Eye (tissue), 1 donor: ENCODE measurements at regions not wholly inside any gene's neighbourhood (a gene's known extent, or its start where the extent isn't known, plus 50 kb on each side); places are given as distances from the start of the nearest gene placed in this dataset.
A peak's percentile ranks its signal among the peaks of the same experiment; 100 is the strongest.

ENCODE experiments used
- DNase-seq: peaks from one replicate; pipeline ENCODE4 v3.0.0-alpha.2; 2015

DNA sequence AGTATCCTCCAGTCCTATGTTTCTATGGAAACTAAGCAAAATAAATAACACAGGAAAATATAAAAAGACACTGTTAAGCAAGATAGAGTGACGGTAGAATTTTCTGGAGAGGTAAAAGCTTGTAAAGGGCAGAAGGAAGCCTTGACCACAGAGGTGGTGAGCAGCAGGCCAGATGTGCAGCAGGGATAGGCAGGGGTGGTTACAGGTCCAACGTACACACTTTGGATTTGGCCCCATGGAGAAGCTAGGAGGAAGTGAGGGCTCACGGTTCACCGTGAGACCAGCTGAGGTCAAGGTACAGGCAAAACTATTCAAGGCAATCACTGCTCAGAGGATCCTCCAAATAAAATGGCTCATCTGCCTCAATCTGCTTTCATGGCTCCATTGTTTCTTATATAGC lies 242.8 kb downstream of the B3GLCT start:
- no peak for DNase-seq

DNA sequence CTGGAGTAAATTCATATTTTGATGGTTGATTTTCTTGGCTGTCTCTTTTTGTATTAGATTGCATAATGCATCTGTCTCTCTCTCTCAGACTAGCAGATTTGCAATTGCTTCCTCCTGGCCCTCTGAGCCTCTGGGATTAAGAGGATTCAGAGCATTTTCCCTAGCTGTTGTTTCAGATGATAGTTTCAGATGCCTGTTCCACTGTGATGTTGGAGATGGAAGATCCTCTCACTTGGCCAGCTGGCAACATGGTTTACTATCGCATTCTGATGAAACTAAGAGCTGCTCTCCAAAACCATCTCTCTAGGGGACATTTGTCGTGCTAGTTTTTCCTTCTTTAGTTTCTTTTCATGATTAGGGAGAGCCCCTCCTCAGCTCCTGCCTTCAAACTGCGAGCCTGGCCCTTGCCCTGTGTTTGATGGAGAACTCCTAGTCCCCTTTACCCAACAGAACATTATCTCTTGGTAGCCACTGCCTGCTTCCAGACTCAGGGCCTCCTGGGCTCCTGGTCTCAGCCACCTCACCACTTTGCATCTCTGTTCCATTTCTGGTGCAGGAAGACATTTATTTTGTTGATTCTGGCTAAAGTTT lies 244.6 kb downstream of the B3GLCT start:
- DNase-seq: peak; percentile 12

DNA sequence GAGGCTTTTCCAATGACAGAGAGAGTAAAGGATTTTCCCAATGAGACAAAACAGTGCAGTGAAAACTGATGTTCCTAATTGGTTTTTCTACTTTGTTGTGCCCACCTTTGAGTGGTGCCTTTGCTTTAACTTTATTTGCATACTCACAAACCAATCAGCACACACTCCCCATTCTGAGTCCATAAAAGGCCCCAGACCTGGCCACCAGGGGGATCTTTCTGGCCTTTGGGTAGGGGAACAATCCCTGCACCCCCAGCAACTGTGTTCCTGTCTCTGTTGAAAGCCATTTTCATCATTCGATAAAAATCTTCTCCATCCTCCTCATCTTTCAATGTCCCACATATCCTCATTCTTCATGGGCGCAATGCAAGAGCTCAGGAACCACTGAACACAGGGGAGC lies 252.8 kb downstream of the B3GLCT start:
- DNase-seq: no peak

DNA sequence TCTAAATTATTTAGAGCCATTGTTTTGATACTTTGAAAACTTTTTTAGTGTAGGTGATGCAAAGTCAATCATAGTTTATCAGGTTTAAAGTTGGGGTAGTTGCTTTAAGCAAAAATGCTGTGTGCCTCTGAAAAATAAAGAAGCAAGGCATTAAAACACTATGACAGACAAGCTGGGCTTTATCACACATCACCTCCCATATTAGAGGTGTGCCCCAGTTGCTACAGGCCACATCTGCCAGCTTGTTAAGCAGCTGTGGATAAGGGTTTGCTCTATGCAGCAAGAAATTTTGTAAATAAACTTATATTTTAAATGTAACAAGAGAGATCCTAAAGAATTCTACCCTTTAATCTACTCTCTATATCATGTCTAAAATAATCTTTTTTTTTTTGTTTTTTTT lies 255.8 kb downstream of the B3GLCT start:
- peak; percentile 23 for DNase-seq

DNA sequence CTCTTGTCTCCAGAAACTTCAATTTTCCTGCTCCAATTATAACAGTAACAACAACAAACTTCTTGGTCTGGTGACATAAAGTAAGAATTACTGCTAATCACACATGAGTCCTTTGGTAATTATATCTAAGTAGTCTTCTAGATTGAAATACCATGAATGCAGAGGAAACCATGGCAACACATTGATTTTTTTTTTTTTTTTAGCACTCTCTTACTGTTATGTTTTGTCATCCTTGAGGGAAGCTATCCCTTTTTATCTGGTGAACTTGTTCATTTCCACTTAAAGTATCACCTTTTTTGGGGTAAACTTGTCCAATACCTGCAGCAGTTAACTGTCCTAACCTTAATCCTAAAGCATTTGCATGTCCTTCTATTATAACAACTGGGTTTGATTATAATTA lies 256.3 kb downstream of the B3GLCT start:
- DNase-seq: peak; percentile 49

DNA sequence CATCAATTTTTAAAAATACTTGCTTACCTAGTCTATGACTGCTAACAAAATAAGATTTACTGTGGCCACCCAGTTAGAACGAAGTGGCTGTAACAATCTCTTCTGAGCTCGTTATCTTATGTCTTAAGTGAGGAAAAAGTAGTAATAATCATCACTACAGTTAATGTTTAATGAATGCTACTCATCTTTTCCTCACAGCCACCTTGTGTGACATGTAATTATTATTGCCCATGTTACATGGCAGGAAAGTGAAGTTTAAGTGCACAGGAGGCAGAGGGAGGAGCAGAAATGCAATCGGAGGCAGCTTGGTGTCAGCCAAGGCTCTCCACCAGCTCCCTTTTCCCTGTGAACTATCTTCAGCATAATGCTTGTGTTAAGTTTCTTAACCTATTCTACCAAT lies 260.3 kb downstream of the B3GLCT start:
- no peak for DNase-seq

DNA sequence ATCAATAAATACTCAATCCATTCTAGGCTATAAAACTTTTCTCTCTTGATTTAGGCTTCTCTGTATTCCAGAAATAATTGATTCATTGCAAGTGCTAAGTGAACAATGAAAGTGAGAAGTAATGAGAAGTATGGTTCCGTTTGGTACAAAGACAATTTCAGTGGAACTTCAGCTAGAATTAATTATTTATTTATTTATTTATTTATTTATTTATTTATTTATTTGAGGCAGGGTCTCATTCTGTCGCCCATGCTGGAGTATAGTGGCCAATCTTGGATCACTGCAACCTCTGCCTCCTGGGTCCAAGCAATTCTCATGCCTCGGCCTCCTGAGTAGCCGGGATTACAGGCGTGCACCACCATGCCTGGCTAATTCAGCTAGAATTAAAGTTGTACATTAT lies 262.1 kb downstream of the B3GLCT start:
- no peak for DNase-seq

DNA sequence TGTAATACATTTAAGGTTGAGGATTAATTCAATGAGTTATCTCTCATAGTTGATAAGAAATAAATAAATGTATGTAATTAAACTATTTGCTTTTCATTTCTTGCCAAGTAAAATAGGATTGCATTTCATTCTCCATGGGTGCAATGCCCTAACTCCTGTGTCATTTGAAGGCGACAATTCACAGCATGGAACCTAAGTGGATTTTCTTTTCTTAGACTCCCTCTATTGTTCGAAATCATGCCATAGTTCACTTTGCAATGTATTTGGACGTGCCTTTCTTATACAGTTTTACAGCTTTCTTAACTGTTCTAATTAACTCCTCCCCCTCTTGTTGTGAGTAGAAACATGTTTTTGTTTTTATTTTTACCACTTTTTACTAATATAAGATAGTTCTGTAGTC lies 263.0 kb downstream of the B3GLCT start:
- DNase-seq: no peak

DNA sequence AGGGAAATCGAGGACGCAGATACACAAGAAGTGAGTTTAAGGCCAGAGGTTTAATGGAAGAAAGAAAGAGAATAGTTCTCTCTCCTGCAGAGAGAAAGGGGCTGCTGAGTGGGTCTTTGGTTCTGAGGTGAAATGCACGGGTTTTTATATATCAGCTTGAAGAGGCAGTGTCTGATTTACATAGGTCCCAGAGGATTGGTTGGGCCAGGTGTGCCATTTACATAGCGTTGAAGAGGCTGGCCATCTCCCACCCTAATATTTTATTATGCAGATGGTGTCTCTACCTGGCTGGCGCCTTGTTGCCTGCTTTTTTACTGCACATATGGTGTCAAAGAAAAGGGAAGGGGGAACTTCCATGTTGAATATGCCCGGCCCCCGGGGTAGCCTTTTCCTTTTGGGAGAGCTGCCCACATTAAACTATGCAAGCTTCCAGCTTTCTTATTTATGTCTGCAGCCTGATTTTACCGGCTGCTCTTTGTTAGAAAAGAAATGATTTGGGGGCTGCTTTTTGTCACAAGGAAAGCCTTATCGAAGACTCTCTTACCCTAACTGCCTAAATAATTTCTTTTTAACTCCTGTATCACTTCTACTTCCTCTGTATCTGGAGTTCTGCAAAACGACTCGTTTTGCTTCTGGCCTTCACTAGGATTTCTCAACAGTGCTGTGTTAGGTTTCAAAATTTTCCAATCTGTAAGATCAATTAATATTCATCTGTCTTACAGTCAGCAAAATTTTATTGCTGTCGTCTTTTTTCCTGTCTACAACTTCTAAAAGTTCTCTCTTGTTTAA lies 268.5 kb downstream of the B3GLCT start:
- DNase-seq: no peak

DNA sequence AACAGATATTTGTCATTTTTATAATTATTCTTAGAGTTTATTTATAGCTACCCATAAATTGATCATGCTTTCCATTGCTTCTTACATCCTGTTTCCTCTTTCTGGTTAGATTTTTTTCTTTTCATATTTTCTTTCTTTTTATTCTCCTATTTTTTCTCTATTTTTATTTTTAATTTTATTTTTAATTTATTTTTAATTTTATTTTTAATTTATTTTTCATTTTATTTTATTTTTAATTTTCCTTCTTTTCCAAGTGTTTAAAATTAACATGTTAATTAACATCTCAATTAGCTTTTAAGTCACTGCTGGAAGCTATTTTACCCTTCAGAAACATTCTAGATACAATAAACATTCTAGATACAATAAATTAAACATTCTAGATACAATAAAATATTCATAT lies 269.6 kb downstream of the B3GLCT start:
- no peak for DNase-seq

DNA sequence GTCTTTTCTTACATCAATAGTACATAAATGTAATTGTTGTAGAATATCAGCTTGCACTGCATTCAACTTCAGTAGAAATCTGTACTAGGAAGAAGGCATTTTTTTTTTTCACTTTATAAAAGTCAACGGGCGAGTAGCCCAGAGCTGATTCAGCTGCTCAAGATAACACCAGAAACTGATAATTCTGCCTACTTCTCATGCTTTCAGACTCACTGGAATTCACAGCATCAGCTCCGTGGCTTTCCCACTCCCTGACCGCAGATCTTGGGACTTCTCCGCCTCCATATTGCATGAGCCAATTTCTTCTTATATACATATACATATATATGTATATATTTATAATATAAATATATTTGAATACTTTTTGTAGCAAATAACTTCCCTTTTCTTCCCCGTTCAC lies 263.1 kb upstream of the RXFP2 start:
- peak; percentile 41 for DNase-seq

DNA sequence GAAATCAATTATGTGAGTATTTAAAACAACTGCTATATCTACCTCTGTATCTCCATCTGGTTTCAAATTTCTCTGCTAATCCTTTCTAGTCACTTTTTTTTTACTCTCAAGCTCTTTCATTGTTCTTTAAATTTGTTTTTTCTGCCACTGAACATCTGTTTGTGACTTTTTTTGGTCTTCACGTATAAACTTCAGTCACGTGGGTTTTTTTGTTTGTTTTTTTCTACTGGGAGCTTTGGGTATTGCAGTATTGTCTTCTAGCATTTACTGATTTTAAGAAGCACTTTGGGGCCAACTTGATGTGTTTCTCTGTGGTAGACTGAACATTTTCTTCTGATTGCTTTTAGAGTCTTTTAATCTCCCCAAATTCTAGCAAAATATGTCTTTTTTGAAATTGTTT lies 262.6 kb upstream of the RXFP2 start:
- DNase-seq: peak; percentile 27

DNA sequence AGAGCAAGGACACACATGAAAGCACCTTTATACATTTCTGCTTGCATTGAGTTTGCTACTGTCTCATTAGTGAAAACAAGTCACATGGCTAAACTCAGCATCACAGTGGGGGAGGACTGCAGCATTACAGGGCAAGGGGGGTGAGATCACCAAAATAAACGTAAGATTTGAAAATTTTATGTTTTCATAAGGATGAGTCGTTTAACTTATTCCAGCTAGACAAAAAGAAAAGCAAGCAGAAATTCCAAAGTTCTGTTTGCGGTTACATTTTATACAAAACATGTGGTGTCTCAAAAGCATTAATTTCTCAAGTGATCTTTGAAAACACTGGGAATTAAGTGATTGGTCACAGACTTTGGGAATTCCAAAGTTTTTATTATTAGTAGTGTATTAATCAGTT lies 261.4 kb upstream of the RXFP2 start:
- DNase-seq: peak; percentile 38

DNA sequence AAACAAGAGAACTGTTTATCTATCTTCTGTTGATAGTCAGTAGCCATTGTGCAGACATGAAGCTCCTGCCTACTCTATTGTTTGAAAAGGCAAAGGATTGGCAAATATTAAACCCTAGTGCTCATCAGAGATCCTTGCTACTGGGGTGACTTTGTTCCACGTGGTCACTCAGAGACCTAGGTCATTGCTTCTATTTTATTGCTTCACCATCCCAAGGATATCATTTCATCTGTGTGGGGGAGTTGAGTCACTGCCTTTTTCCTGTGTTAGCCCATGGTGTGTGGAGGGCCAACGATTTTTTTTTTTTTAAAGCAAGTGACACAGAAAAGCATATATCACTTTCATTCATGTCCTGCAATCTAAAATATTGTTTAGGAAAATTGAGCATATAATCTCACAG lies 254.1 kb upstream of the RXFP2 start:
- DNase-seq: no peak

DNA sequence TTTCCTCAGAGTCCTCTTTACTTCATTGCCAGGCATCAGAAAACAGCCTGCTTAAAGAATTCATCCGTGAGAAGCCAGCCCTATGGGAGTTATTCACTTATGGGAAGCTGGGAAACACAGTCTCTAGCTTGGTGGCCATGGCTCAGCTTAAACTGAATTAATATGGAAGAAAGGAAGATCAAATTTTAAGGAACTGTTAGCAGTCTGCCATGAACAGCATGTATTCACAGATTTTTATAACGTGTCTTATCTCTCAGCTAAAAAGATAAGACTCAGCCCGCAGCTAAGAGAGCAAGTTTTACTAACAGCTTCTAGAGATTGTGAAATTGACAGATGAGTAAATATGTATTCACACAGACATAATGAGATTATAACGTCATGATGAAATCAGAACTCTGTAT lies 253.7 kb upstream of the RXFP2 start:
- DNase-seq: peak; percentile 67

DNA sequence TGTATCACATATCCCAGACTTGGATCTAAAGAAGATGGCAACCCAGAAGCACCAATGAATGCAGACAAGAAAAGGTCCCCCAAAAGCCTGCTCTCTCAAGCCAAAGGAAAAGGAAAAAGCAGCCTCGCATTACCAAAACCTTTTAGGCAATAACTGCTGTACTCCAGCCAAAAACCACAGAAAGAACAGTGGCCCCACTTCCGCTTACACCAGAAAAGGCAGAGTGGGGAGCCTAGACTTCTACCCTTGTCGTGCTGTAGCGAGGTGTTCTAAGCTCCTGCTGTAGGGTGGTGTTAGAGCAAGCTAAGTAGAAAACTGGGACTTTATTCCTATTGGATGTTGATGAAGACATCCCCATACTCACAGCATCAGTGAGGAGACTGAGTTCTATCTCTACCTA lies 244.0 kb upstream of the RXFP2 start:
- no peak for DNase-seq

DNA sequence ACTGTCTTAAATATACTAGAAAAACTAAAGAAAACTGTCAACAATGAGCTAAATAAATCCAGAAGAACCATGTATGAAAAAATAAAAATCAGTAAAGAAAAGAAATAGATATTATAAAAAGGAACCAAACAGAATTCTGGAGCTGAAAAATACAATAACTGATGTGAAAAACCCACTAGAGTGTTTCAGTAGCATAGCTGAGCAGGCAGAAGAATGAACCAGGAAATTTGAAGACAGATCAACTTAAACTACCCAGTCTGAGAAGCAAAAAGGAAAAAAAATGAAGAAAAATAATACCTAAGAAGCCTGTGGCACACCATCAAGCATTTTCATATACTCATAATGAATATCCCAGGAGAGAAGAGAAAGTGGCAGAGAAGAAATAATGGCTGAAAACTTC lies 240.1 kb upstream of the RXFP2 start:
- no peak for DNase-seq

DNA sequence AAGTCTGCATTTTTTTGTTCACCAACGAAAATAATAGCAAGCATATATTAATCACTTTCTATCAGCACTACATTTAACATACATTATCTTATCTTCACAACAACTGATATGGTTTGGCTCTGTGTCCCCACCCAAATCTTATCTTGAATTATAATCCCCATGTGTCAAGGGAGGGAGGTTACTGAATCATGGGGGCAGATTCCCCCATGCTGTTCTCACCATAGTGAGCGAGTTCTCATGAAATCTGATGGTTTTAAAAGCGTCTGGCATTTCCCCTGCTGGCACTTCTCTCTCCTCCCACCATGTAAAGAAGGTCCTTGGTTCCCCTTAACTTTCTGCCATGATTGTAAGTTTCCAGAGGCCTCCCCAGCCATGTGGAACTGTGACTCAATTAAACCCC lies 235.7 kb upstream of the RXFP2 start:
- DNase-seq: no peak

DNA sequence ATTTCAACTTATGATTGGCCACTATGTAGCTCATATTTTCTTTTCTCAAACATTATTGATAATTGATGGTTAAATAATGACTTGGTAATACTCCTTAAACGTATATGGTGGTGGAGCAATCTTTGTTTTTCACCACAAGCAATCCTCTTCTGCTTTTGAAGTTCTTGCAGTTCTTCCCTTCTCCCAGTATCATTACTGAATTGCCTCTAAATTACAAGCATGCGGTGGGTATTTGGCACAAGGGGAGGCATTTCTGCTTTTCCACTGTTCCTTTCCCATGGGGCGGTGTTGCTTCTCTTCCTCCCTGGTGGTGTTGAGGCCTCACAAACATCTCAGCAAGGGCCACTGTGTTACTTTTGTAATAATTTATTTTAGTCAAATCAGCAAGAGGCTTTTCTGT lies 234.4 kb upstream of the RXFP2 start:
- no peak for DNase-seq

DNA sequence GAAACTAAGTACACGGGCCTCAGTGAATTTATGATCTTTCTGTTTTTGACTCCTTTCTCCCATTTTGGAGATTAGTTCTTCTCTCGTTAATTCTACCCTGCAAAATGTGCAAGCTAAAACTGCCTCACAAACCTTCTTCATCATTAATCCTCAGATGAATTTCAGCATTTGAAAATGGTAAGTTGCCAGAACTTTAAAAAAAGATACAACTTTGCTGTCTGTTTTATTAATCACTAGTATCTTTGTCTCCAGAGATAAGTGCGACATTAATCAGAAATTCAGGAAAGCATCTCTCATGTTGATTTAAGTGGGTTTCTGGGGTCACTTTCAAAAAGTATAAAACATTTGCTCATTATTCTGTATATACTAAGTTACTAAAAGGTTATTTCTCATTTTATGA lies 227.0 kb upstream of the RXFP2 start:
- no peak for DNase-seq

DNA sequence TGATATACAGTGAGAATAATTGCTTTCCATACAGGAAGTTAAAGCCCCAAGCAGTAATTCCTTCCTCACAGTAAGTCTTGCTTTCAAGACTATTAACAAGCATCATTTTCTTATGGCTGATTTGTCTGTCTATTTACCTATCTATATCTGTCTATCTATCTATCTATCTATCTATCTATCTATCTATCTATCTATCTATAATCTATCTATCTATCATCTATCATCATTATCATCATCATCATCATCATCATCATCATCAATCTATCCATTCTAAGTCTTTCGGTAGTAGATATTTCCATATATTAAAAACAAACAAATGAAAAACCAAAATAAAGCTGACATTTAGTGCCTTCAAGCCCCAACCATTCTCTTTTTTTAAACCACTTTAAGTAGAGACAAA lies 224.4 kb upstream of the RXFP2 start:
- DNase-seq: no peak

DNA sequence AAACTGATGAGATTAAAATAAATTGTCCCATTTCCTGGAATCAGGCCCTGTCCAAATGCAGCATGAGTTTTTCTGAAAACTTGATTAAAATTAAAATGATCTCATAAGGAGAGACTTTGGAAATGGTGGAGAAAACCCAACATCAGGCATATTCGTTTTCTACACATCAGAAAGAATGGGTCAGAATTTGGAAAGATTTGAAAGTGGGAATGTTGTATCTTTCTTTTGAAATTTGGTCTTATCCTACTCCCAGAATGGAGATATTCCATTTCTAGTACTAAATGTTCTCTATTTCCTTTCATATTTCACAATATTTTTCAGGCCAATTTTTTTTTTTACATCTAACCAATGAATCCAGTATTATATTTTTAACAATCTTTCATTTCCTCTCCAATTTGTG lies 223.9 kb upstream of the RXFP2 start:
- DNase-seq: no peak

DNA sequence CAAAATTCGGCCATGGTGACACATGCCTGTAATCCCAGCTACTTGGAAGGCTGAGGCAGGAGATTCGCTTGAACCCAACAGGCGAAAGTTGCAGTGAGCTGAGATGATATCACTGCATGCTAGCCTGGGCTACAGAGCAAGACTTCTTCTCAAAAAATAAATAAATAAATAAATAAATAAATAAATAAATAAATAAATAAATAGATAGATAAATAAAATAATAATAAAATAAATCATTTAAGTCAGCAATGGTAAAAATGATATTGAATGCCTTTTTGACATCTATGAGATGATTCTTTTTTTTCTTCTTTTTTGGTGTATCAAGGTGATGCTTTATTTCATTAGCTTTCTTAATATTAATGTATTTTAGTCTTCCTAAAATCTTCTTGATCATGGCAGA lies 221.7 kb upstream of the RXFP2 start:
- no peak for DNase-seq

DNA sequence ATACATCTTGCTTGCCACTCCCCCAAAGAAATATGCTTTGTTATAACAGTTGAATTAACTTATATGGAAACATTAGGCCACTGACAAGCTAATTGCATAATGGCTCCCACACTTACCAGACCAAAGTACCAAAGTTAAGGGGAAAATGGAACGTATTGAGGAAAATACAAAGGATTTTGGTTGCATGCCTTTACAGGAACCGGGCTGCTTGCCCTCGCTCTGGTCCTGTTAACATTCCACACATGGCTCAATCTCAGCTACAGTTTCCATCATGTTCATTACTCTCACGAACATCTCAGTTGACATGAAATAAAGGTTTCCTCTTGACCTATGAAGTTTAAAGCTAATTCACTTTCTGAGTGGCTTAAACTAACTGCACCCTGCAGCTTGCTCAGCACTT lies 220.7 kb upstream of the RXFP2 start:
- DNase-seq: no peak

DNA sequence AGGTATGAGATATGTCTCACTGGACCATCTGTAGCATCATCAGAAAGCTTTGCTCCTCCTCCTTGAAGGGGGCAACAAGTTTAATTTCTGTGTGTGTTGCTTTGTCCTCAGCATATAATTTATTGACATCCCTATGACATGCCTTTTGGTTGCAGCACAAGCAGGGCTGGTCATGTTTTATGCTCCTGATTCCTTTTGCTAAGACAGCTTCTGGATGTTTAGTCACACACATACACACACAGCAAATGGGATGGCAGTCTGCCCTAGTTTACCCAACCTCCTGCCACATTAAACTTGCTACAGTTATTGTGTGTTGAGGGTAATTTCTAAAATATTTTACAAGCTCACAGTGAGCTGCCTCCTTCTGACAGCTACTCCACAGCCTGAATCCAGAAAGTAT lies 217.9 kb upstream of the RXFP2 start:
- DNase-seq: no peak
